ENCODE measurements at regions not wholly inside any gene's neighbourhood (a gene's known extent, or its start where the extent isn't known, plus 50 kb on each side); places are given as distances from the start of the nearest gene placed in this dataset.

DNA sequence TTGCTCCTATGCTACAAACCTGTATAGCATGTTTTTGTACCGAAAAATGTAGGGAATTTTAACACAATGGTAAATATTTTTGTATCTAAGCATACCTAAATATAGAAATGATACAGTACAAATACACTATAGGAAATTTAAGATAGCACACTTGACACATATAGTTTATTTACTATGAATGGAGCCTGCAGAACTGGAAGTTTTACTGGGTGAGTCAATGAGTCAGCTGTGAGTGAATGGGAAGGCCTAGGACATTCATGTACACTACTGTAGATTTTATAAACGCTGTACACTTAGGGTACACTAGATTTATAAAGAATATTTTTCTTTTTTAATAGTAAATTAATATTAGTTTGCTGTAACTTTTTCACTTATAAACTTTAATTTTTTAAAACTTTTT lies 707.7 kb upstream of the EPHA6 start:
- ChIA-PET POLR2A (ENCODE audit: low non-redundant PET) (no interaction called here), CTCF (no interaction called here)
- intact Hi-C loops (cut with micrococcal nuclease; ENCODE audit: unreplicated experiment) = no loop called here
- no peak for DNase-seq (ENCODE audit: low spot score)
- H3K9me3 ChIP-seq (ENCODE audit: low read depth, low read length, poor library complexity, severe bottlenecking) = peaks cover 18% of the 10 kb centered on the region
- no peaks in the 10 kb centered on the region for H3K27me3 ChIP-seq (replicated peaks; ENCODE audit: insufficient read depth, low read depth, low read length, poor library complexity)
- BruUV-seq (replicated peaks) = no TSS peak
- TF ChIP-seq, protein P1, sequence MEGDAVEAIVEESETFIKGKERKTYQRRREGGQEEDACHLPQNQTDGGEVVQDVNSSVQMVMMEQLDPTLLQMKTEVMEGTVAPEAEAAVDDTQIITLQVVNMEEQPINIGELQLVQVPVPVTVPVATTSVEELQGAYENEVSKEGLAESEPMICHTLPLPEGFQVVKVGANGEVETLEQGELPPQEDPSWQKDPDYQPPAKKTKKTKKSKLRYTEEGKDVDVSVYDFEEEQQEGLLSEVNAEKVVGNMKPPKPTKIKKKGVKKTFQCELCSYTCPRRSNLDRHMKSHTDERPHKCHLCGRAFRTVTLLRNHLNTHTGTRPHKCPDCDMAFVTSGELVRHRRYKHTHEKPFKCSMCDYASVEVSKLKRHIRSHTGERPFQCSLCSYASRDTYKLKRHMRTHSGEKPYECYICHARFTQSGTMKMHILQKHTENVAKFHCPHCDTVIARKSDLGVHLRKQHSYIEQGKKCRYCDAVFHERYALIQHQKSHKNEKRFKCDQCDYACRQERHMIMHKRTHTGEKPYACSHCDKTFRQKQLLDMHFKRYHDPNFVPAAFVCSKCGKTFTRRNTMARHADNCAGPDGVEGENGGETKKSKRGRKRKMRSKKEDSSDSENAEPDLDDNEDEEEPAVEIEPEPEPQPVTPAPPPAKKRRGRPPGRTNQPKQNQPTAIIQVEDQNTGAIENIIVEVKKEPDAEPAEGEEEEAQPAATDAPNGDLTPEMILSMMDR (conservative IDR thresholded peaks at IDR 0.05; ENCODE audit: low read depth, low read length) = no peak
- no peak for TF ChIP-seq EZH2 (IDR thresholded peaks at IDR 0.05; ENCODE audit: borderline replicate concordance, low read depth, low read length, poor library complexity, severe bottlenecking)
- no peak overlapping the region for H3K27ac ChIP-seq (ENCODE audit: low read depth, low read length, poor library complexity, severe bottlenecking)
- no peak overlapping the region for H3K4me3 ChIP-seq (ENCODE audit: low read depth, low read length, poor library complexity, severe bottlenecking)
- no peaks in the 10 kb centered on the region for H3K36me3 ChIP-seq (ENCODE audit: insufficient read depth, low read length, poor library complexity, severe bottlenecking)
- H3K4me1 ChIP-seq (ENCODE audit: insufficient read depth, low read length, poor library complexity, severe bottlenecking) = no peaks in the 10 kb centered on the region

All from A673 (cell line).